CD4-positive, alpha-beta T cell treated with Interleukin-10 for 1 hour (primary cell): ENCODE measurements at regions not wholly inside any gene's neighbourhood (a gene's known extent, or its start where the extent isn't known, plus 50 kb on each side); places are given as distances from the start of the nearest gene placed in this dataset.

Source experiments
- DNase-seq: peaks from one replicate; pipeline ENCODE4 v3.0.0-alpha.2; 2020

DNA sequence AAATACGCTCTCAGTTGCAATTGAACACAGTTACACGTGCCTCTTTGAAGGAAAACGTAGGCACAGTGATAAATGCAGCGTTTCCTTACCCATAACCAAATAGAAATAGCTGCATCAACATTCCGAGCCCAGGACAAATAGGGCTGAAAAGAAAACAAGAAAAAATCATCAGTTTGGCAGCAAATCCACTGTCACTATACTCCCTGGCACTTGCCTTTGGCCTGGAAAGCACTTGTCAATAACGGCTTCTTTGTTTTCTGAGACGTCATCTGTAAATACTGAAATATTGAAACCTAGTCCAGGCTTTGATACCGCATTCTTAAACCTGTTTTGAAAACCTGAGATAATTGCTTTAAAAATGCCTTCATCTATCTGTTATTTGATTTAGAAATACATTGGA is 167.2 kb upstream of the AKR1E2 start:
- DNase-seq: no peak

DNA sequence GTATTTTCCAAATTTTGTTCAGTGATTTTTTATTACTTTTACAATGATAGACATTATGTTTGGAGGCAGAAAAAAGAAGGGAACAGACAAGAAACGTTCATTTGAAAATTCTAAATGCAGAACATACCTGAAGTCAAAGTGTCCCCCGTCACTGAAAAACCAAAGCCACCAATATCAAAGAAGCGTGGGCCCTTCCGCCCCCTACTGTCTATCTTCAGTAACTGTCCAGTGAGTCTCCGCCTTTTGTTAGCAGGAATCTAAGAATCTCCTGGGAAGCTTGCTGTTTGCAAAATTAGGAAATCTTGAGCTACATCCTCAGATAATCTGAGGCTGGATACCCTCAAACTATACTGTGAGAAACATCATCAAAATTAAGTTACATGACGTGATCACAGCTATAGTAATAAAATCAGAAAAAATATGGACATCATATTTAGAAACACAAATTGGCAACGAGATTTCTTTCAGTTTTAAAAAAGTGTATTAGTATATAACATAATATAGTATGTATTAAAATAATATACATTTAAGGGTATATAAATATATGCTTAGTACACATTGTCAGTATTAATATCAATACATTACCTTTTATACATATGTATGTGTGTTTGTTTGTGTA is 169.3 kb upstream of the AKR1E2 start:
- DNase-seq: peak; percentile 67

GRCh38 chr10:4655879-4656278 is 170.1 kb upstream of the AKR1E2 start:
- DNase-seq: no peak

GRCh38 chr10:4655406-4655805 is 170.6 kb upstream of the AKR1E2 start:
- DNase-seq: no peak

DNA sequence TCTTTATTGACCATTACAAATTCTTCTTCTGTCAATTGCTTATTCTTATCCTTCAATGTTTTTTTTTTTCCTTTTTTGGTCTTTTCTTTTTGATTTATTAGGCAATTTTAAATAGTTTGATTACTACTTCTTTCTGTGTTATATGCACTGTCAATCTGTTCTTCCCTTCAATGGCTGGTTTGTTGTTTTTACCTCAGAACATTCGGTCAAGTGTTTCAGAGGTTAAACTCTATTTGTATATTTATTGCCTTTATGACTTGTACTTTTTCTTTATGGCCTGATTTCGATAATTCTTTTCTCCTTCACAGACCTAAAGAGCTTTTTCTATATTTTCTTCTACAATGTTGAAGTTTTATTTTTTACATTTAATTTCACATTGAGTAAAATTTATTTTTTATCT is 171.5 kb upstream of the AKR1E2 start:
- no peak for DNase-seq

DNA sequence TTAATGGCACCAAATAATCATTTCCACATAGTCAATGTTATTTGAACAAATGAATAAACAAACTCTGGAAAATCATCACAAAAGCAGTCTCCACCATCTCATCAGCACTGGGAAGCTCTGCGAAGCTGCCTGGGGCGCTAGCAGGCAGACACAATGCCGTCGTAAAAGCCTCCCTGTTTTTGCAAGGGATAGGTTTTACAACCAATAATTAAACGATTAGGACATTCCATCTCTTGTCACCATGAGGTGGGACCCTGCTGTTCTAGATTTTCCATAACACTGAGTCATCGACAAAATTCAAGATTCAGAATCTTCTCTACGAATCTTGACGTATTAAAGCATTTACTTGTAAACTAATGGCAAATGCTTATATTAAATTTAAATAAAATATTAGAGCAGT is 172.8 kb upstream of the AKR1E2 start:
- no peak for DNase-seq

DNA sequence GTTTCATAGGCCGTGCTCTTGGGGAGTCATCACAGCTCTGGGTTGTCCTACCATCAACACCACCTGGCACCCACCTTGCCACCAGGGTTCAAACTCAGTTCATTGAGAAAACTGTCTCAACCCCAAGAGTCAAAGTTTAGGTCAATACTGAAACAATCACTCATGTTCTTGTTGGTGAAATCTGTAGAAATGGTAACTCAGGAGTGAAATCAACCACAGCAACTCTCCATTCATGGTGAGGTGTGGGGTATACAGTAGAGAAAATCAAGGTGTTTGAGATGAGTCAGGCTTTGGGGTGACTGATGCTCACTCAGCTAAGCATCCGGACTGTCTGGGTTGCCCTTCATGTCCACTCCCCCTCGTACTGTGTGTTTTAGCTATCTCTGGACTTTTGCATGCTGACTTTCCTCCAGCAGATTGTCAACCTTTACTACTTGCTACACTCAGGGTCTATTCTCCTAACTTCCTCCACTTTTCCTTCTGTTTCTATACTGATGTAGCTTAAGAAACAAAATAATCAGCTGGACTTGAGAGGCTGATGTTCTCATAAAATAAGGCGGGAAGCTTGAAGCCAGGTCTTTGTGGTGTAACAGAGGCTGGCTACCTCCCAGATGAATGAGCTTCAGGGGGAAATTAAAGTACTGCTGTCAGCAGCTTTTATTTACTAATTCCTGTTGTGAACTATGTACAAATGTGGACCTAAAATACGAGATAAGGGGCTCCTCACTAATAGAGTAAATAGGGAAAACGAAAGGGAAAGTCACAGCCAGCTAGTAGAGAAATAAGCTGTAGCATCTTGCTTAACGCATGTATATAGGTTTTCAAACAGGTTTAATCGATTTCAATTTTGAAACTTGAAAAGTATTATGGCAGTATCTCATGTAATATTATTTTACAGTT is 173.6 kb upstream of the AKR1E2 start:
- no peak for DNase-seq

DNA sequence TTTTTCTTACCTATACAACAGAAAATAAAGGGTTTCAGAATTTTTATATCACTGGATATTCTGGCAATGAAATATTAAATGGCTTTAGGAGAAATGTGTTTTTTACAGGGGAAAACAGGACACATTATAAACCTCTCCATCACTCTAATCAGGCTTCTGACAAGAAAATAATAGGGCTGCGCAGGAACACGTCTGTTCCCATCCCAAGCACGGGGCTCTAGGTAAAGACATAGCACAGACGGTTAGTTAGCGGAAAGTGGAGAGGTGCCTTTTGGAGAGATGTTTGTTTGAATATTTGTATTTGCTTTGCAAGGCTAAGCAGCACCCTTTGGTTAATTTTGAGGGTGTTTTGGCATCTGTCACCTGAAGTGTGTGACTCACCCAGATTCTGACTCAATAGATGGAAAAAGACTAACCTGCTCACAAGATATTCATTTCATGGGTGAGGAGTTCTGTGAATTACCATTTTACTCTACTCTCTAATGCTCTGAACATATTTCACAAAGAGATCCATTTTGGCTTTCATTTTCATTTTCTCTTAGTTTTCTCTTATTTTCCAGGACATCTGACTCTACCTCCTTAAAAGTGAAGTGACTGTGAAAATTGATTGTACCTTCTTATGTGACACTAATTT is 174.5 kb upstream of the AKR1E2 start:
- no peak for DNase-seq

GRCh38 chr10:4650582-4650981 is 175.4 kb upstream of the AKR1E2 start:
- no peak for DNase-seq

- DNase-seq: no peak
These were observed 176.0 kb upstream of the AKR1E2 start for GRCh38 chr10:4649886-4650508.

- DNase-seq: no peak
These were observed 176.5 kb upstream of the AKR1E2 start for GRCh38 chr10:4649471-4649870.

DNA sequence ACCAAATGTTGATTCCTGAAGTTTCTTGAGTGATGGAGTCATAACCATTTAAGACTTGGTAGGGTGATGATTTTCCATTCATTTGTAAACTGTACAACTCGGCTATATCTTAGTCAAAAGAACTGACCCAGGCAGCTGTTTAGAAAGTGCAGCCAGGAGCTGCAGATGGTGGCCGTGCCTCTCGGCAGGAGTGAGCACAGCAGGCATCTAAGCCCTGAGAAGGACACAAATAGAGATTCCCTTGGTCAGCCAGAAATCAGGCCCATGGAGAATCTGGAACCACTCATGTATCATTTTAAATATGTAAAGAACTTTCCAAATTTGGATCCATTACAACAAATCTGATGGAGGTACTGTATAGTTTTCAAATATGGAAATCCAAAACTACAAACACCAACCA is 177.0 kb upstream of the AKR1E2 start:
- DNase-seq: no peak

DNA sequence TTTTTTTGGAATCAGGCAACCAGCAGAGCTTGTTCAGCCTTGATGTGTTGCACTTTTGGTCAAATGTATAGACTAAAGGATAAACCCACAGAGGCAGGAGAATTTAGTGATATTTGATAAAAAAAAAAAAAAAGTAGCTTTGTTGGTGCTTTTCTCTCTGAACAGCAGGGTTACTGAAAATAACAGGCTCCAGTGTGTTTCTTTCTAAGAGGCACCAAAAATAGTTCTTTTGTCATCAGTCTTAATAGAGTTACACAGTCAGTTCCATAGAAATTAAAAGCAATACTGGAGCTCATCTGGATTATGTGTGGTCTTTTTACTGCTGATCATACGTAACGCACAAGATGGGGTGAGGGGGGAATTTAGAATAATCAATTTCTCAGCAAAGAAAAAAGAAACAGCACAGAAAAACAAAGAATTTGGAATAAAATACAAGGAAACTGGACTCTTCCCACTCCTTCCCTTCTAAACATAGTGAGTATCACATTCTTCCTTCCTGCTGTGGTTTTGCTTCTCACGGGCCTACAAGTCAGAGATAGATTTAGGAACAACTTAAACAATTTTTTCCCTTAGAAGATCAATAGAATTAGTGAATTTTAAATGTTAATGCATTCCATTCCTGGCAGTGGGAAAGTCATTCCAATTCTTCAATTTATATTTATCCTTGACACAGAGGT is 178.8 kb upstream of the AKR1E2 start:
- DNase-seq: no peak

DNA sequence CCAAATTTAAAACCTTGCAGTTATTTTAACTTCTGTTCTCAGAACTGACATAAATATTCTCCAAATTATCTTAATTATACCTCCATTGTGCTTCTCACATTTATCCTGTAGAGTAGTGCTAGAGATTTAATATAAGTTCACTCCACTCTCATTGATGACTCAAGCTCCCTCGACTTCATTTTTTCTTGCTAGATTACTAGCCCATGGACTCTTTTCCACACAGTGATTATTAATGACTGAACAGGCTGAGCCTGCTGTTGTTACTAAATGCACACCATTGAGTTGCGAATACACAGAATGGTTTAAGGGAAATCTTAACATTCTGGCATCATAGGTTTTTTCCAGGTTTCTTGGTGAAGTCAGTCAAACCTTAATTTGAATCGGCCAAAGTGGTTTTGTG is 179.5 kb upstream of the AKR1E2 start:
- DNase-seq: no peak

DNA sequence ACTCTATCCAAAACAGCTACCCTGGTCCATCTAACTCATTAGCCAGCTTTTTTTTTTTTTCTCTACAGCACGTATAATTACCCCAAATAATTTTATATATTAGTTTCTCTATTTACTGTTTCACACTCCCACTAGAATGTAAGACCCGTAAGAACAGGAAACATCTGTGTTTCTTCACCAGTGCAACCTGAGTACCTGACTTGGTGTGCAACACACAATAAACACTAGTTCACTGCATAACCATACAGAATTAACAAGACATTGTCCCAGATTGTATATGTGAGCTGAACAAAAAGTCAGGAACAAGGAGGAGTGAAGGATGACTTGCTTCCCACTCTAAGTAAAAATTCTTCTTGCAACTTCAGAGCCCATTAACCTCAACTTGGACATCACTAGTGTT is 180.2 kb upstream of the AKR1E2 start:
- DNase-seq: no peak

GRCh38 chr10:4643471-4643870 is 182.5 kb upstream of the AKR1E2 start:
- no peak for DNase-seq

- DNase-seq: no peak
These were observed 186.0 kb upstream of the AKR1E2 start for GRCh38 chr10:4639960-4640359.

DNA sequence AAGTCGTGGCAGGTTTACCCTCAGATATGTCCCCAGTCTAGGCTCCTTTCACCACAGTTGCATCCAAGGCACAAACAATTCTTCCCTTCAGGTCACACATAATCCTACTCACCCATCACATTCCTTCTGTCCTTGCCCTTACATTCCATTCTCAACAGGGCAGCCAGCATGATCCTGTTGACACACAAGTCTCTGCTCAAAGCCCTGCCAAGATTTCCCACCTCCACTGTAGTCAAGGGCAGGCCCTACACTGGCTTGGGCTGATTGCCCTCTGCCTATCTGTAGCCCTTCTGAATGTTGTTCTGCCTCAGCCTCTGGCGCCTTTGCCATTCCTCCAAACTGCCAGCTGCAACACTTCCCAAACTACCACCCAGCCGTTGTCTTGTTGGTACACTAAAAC is 187.9 kb upstream of the AKR1E2 start:
- no peak for DNase-seq

DNA sequence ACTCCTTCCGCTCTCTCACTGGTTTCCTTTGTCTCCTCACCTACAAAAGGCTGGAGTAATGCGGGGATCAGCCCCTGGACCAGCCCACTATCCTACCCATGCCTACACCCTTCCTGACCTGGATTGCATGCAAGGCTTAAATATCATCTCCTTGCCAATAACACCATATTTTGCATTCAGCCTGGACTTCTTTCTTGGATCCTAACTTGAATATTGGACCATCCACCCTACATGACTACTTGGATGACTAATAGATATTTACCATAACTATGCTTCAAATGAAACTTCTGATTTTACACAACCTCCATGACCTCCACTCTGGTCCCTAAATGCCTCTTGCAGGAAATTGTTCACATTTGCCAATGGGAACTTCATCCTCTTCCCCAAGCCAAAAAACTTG is 188.3 kb upstream of the AKR1E2 start:
- no peak for DNase-seq

- DNase-seq: no peak
These were observed 190.1 kb upstream of the AKR1E2 start for GRCh38 chr10:4635883-4636282.

DNA sequence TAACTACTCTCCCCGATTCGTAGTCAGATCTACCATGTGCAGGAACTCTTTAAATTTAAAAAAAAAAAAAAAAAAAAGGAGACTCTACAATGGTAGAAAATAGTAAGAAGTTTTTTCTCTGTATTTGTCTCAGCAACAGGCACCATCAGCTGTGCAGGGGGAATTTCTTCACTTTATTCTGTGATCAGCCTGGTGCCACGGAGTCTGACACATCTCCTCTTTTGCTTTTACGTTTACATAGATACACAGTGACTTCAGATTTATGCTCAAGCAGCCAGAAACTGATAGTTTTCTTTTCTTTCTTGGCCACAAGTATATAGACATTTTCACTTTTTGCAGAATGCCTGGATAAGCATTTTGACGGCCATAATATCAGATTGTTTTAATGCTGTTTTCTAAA is 190.6 kb upstream of the AKR1E2 start:
- no peak for DNase-seq

DNA sequence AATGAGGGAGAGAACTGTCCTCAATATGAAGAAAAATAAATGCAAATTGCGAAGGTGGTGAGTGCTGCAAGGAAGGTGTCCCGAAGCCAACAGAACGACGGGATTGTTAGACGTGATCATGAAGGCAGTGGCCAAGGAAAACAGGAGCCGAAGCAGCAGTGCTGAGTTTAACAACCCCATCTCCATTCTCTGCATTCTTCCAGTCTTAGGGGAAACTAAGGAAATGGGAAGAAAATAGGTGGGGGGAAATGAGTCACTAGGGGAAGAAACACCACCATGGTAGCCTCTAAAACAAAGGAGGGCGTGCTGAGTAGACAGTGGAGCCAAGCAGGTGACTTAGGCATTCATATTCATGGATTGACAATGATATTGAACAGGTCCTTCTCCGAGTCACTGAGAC is 192.2 kb upstream of the AKR1E2 start:
- no peak for DNase-seq

GRCh38 chr10:4633186-4633585 is 192.8 kb upstream of the AKR1E2 start:
- no peak for DNase-seq
